Esophagus squamous epithelium (tissue), 5 donors: ENCODE measurements at regions not wholly inside any gene's neighbourhood (a gene's known extent, or its start where the extent isn't known, plus 50 kb on each side); places are given as distances from the start of the nearest gene placed in this dataset.
A peak's percentile ranks its signal among the peaks of the same experiment; 100 is the strongest.
"Not testable (repeated sequence)": the region's sequence is repeated elsewhere in the genome, so short reads cannot be mapped to it uniquely, and the experiment has no call there.

ENCODE experiments used
- DNase-seq: peaks from one replicate; lab custom pipeline; 2025; lab: John Stamatoyannopoulos, UW
- H3K27ac ChIP-seq, 4 donors: fragments of 200-600 bp; sonication (generic); one replicate each; pipeline ENCODE4 v1.5.1; 2016 to 2019; ENCODE audit warnings: mild to moderate bottlenecking in 1 of 4
- H3K27me3 ChIP-seq, 4 donors: fragments of 200-600 bp; sonication (generic); 1 replicate in 3 of 4; 2 replicates in 1 of 4; pipeline versions ENCODE4 v1.5.1 to v1.6.0; 2017 to 2021; ENCODE audit warnings: antibody characterized with exemption in 1 of 4
- H3K36me3 ChIP-seq, 3 donors: fragments of 200-600 bp; sonication (generic); one replicate each; pipeline ENCODE4 v1.5.1; 2016 to 2019
- H3K4me1 ChIP-seq, 3 donors: fragments of 200-600 bp; sonication (generic); one replicate each; pipeline ENCODE4 v1.5.1; 2017 to 2019
- H3K4me3 ChIP-seq, 4 donors: fragments of 200-600 bp; sonication (generic); 1 replicate in 3 of 4; 2 replicates in 1 of 4; pipeline ENCODE4 v1.5.1; 2016 to 2019; ENCODE audit warnings: mild to moderate bottlenecking in 2 of 4, moderate library complexity in 1 of 4
- H3K9me3 ChIP-seq, 3 donors: fragments of 200-600 bp; sonication (generic); one replicate each; pipeline ENCODE4 v1.5.1; 2016 to 2019
- POLR2A ChIP-seq, 4 donors: fragments of 450-650 bp; IDR thresholded peaks; one replicate each; pipeline ENCODE4 v1.6.1; 2017; ENCODE audit warnings: antibody characterized with exemption in 4 of 4, mild to moderate bottlenecking in 4 of 4, moderate library complexity in 3 of 4
- WGBS, 2 donors: methylation state at CpG; one replicate each; pipeline ENCODE4 v1.1.5; 2018; 5-methylcytosine and 5-hydroxymethylcytosine counted together
- intact Hi-C: fragments of 100-400 bp; cut with DNase I; formaldehyde crosslinking; loops from one replicate; pipeline ENCODE4 v1.15.0; 2022
- TF ChIP-seq, protein P1 (sequence below), 6 experiments: fragments of 450-650 bp in 4 of 6; fragments of 200-600 bp in 2 of 6; sonication (generic) in 2 of 6; IDR thresholded peaks; one replicate each; pipeline ENCODE4 v1.5.1; 2016 to 2019; ENCODE audit warnings: antibody characterized with exemption in 6 of 6, mild to moderate bottlenecking in 4 of 6, moderate library complexity in 4 of 6
- donor health status: DM: yes; HTN: yes; CAD: no.

DNA sequence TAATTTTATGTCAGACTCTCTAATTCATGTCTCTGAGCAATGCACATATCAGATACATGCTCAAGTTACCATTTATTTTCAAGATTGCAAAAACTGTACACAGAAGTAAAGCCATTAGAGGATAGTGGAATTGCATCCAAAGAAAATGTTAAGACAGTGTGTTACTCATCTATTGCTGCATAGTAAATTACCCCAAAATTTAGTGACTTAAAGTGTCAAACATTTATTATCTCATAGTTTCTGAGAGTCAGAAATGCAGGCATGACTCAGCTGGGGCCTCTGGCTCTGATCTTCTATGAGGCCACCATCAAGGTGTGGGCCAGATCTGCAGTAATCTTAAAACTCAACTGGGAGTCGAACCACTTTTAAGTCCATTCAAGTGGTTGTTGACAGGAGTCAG lies 275.2 kb downstream of the QDPR start:
- no peaks in the 10 kb centered on the region for H3K27me3 ChIP-seq
- no peak for DNase-seq
- H3K36me3 ChIP-seq, result no peaks in the 10 kb centered on the region
- WGBS, 2 donors, result 44% methylated on average over 1 of the region's 1 CpG; no CpG with 5 or more reads in 1 of the 2 donors
- H3K27ac ChIP-seq, result no peak overlapping the region
- H3K4me3 ChIP-seq, result no peak overlapping the region
- no peaks in the 10 kb centered on the region for H3K9me3 ChIP-seq
- TF ChIP-seq, protein P1, sequence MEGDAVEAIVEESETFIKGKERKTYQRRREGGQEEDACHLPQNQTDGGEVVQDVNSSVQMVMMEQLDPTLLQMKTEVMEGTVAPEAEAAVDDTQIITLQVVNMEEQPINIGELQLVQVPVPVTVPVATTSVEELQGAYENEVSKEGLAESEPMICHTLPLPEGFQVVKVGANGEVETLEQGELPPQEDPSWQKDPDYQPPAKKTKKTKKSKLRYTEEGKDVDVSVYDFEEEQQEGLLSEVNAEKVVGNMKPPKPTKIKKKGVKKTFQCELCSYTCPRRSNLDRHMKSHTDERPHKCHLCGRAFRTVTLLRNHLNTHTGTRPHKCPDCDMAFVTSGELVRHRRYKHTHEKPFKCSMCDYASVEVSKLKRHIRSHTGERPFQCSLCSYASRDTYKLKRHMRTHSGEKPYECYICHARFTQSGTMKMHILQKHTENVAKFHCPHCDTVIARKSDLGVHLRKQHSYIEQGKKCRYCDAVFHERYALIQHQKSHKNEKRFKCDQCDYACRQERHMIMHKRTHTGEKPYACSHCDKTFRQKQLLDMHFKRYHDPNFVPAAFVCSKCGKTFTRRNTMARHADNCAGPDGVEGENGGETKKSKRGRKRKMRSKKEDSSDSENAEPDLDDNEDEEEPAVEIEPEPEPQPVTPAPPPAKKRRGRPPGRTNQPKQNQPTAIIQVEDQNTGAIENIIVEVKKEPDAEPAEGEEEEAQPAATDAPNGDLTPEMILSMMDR (IDR thresholded peaks at IDR 0.05), result no peak
- TF ChIP-seq POLR2A (IDR thresholded peaks at IDR 0.05), result no peak
- intact Hi-C loops, result no loop called here
- H3K4me1 ChIP-seq, result peaks cover 0 to 8% (median 6%) of the 10 kb centered on the region in 3 donors

DNA sequence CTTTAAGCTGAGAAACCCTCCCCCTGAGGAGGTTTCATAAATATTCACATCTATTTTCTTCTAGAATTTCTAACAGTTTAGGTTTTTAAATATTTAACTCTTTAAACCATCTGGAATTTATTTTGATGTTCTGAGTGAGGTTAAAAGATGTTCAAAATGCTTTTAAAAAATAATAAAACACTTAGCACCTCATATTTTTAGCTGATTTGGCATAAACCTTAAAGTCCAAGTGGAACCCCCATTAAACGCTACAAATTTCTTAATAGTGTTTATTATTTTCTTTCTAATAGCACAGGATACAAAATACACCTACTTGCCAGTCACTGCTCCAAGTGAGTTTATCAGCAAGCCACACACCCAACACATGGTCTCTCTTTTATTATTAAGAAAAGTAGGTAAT lies 277.2 kb downstream of the QDPR start:
- 82 to 90% methylated on average over 1 of the region's 1 CpG for WGBS, 2 donors
- Histone ChIP-seq H3K4me3 (no peak overlapping the region), H3K36me3 (no peaks in the 10 kb centered on the region), H3K4me1 (peaks cover 0 to 8% (median 6%) of the 10 kb centered on the region in 3 donors), H3K27me3 (no peaks in the 10 kb centered on the region), H3K9me3 (no peaks in the 10 kb centered on the region), H3K27ac (no peak overlapping the region)
- DNase-seq, result no peak
- TF ChIP-seq POLR2A (IDR thresholded peaks at IDR 0.05), result no peak
- TF ChIP-seq, protein P1 (IDR thresholded peaks at IDR 0.05), result no peak
- intact Hi-C loops, result no loop called here

DNA sequence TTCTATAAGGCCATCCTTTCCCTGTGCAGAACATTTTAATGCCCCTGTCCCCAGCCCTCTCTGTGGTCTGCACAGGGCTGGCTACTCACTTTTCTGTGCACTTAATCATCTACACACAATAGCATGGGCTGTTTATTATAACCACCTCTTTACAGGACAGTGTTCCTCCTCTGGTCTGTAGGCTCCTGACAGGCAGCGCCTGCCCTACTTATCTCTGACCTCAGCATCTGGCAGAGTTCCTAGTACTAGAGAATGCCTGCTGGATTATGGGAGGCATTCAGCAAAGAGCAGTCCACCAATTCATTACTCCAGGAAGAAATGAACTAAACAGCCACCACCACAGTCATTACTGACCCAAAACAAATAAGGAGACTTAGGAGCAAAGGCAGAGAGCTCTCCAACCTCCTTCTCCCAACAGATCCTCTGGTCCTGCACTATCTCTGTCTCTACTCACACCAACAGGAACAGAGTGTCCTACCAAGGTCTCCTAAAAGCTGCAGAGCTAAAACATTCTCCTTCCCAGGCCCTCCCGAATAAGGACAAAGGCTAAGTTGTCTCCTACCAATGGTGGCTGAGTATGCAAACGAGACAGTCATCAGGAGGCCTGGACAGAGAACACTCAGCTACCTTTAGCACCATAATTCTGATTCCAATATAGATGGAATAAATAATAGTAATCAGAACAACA lies 279.2 kb downstream of the QDPR start:
- TF ChIP-seq POLR2A (IDR thresholded peaks at IDR 0.05), result no peak
- TF ChIP-seq, protein P1 (IDR thresholded peaks at IDR 0.05), result no peak
- no peaks in the 10 kb centered on the region for H3K9me3 ChIP-seq
- H3K4me1 ChIP-seq, result peaks cover 0 to 8% (median 6%) of the 10 kb centered on the region in 3 donors
- no peak for DNase-seq
- WGBS, 2 donors, result 67 to 71% methylated on average over 3 of the region's 3 CpGs
- intact Hi-C loops, result no loop called here
- no peaks in the 10 kb centered on the region for H3K27me3 ChIP-seq
- H3K36me3 ChIP-seq, result no peaks in the 10 kb centered on the region
- H3K27ac ChIP-seq, result peak overlapping the region in 1 of 4 donors; percentile 44
- H3K4me3 ChIP-seq, result no peak overlapping the region

DNA sequence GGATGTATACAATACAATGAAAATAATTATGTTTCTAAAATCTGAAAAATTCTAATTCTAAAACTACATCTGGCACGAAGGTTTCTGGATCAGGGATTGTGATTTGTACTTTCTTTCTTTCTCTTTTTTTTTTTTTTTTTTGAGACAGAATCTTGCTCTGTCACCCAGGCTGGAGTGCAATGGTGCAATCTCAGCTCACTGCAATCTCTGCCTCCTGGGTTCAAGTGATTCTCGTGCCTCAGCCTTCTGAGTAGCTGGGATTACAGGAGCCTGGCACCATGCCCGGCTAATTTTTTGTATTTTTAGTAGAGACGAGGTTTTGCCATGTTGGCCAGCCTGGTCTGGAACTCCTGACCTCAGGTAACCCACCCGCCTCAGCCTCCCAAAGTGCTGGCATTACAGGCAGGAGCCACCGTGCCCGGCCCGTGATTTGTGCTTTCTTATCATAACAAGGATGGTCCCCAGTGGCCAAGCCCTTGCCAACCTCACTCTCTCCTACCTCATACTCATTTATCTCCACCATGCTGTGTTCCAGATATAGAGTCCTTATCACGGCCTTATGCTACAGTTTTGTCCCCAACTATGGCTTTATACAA lies 279.9 kb downstream of the QDPR start:
- intact Hi-C loops, H3K4me3 ChIP-seq, H3K9me3 ChIP-seq, H3K36me3 ChIP-seq, H3K27me3 ChIP-seq, H3K4me1 ChIP-seq, DNase-seq: not testable (repeated sequence)
- 65 to 69% methylated on average over 8 to 9 of the region's 9 CpGs for WGBS, 2 donors
- H3K27ac ChIP-seq, result peak overlapping the region in 1 of 4 donors; percentile 44

- WGBS, 2 donors, result 32 to 50% methylated on average over 1 of the region's 1 CpG
- H3K27ac ChIP-seq, result no peak overlapping the region
- intact Hi-C loops, result no loop called here
- no peak for TF ChIP-seq POLR2A (IDR thresholded peaks at IDR 0.05)
- TF ChIP-seq, protein P1 (IDR thresholded peaks at IDR 0.05), result no peak
- H3K9me3 ChIP-seq, result no peaks in the 10 kb centered on the region
- no peaks in the 10 kb centered on the region for H3K27me3 ChIP-seq
- H3K4me3 ChIP-seq, result no peak overlapping the region
- H3K4me1 ChIP-seq, result peaks cover 0 to 8% (median 6%) of the 10 kb centered on the region in 3 donors
- no peaks in the 10 kb centered on the region for H3K36me3 ChIP-seq
- DNase-seq, result no peak
Measured at GRCh38 chr4:17230727-17231126, 281.2 kb downstream of the QDPR start.
